Calu3 (cell line): ENCODE measurements at regions not wholly inside any gene's neighbourhood (a gene's known extent, or its start where the extent isn't known, plus 50 kb on each side); places are given as distances from the start of the nearest gene placed in this dataset.

Experiments used
- BruUV-seq: library from RNA; stranded (reverse); fragments of 400-500 nt; replicated peaks from 2 replicates; lab custom pipeline; 2021; lab: Mats Ljungman, UMichigan
- CTCF ChIA-PET: fragments of 300-600 bp; sonication (Branson Sonifier 250); formaldehyde crosslinking; loops from one replicate; lab custom pipeline; 2022; ENCODE audit warnings: antibody characterized with exemption; lab: Charles Lee
- DNase-seq: peaks from one replicate; pipeline ENCODE4 v3.0.0; 2022
- H3K27ac Mint-ChIP-seq: one replicate; pipeline ENCODE4 v1.8.0; 2022; ENCODE audit warnings: mixed read lengths; ENCODE audit not compliant: unreplicated experiment
- H3K27me3 Mint-ChIP-seq: one replicate; pipeline ENCODE4 v1.8.0; 2022; ENCODE audit warnings: mixed read lengths; ENCODE audit not compliant: unreplicated experiment
- H3K36me3 Mint-ChIP-seq: one replicate; pipeline ENCODE4 v1.8.0; 2022; ENCODE audit warnings: mild to moderate bottlenecking, moderate library complexity, mixed read lengths; ENCODE audit not compliant: insufficient read depth, unreplicated experiment
- H3K4me1 Mint-ChIP-seq: one replicate; pipeline ENCODE4 v1.8.0; 2022; ENCODE audit warnings: mild to moderate bottlenecking, low read depth, mixed read lengths; ENCODE audit not compliant: unreplicated experiment
- H3K4me3 Mint-ChIP-seq: one replicate; pipeline ENCODE4 v1.8.0; 2022; ENCODE audit warnings: mild to moderate bottlenecking, low read depth, moderate library complexity, mixed read lengths; ENCODE audit not compliant: unreplicated experiment
- H3K9me3 Mint-ChIP-seq: one replicate; pipeline ENCODE4 v1.8.0; 2022; ENCODE audit warnings: low read depth, mixed read lengths; ENCODE audit not compliant: unreplicated experiment
- intact Hi-C: fragments of 100-400 bp; cut with micrococcal nuclease; formaldehyde crosslinking; loops from one replicate; pipeline ENCODE4 v1.10.0; 2022; ENCODE audit not compliant: unreplicated experiment
- TF ChIP-seq, protein P1 (sequence below): fragments of 200-600 bp; IDR thresholded peaks from one replicate; pipeline ENCODE4 v1.8.0; 2022; ENCODE audit warnings: antibody characterized with exemption; ENCODE audit not compliant: unreplicated experiment

DNA sequence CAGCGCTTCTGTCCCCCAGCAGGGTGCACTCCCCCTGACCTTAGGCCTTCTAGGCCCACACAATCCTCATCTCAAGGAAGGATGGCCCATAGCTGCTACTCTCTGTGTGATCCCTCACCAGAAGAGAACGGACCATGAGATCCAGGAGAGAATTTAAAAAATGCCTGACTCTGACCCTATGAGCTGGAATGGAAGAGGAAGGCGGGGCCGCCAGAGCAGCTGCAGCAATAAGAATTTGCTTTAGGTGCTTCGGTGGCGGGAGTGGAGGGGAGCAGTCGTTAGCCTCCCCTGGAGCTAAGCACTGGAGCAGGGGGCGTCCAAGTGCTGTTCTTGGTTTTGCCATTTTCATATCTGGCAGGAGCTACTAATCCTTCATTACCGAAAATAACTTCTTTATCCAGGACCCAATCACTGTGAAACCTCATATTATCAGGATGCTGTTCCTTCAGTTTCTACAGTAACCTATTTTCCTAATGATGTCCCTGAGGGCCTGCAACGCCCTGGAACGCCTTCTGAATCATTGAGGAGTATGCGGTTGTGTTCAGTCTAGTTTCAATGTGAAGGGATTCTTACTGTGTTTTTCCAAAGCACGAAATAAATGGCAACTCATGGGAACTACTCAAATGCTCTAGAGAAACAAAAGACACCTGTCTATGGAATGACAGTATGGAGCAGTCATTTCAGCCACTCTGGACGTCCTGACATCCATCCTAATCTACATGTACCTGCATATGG lies 105.1 kb upstream of the SIX2 start:
- no TSS peak for BruUV-seq
- Mint-ChIP-seq H3K9me3 (no peaks in the 10 kb centered on the region), H3K27ac (no peak overlapping the region), H3K4me1 (peaks cover 6% of the 10 kb centered on the region), H3K36me3 (no peaks in the 10 kb centered on the region), H3K4me3 (no peak overlapping the region), H3K27me3 (no peaks in the 10 kb centered on the region)
- TF ChIP-seq, protein P1, sequence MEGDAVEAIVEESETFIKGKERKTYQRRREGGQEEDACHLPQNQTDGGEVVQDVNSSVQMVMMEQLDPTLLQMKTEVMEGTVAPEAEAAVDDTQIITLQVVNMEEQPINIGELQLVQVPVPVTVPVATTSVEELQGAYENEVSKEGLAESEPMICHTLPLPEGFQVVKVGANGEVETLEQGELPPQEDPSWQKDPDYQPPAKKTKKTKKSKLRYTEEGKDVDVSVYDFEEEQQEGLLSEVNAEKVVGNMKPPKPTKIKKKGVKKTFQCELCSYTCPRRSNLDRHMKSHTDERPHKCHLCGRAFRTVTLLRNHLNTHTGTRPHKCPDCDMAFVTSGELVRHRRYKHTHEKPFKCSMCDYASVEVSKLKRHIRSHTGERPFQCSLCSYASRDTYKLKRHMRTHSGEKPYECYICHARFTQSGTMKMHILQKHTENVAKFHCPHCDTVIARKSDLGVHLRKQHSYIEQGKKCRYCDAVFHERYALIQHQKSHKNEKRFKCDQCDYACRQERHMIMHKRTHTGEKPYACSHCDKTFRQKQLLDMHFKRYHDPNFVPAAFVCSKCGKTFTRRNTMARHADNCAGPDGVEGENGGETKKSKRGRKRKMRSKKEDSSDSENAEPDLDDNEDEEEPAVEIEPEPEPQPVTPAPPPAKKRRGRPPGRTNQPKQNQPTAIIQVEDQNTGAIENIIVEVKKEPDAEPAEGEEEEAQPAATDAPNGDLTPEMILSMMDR = no peak
- CTCF ChIA-PET = interaction anchor here (0.7 kb wide), 2 partner anchors 69 to 1341 kb away, joined by 3 to 4 read pairs; partner anchors contain the start of gene DYNC2LI1
- intact Hi-C loops = no loop called here
- no peak for DNase-seq

DNA sequence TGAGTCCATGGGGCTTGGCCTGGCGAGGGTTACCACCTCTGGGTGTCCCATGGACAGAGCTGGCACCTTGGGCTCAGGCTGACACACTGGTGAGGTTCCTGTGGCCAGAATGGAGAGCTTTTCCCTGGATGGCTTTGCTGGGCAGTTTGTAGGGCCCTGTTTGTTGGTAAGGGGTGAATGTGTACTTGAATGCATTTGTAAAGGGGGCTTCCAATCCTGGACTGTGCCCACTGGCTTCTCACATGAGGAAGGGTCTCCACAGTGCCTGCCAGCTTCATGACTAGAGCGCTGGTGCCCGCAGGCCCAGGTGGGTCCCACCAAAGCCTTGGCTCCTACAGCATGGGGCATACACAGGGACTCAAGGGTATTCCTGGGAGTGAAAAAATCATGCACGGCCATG lies 103.5 kb upstream of the SIX2 start:
- Mint-ChIP-seq H3K36me3 (no peaks in the 10 kb centered on the region), H3K27me3 (no peaks in the 10 kb centered on the region), H3K27ac (no peak overlapping the region), H3K9me3 (no peaks in the 10 kb centered on the region), H3K4me1 (no peaks in the 10 kb centered on the region), H3K4me3 (no peak overlapping the region)
- intact Hi-C loops = no loop called here
- TF ChIP-seq, protein P1 = no peak
- CTCF ChIA-PET = no interaction called here
- BruUV-seq = no TSS peak
- no peak for DNase-seq

- no TSS peak for BruUV-seq
- intact Hi-C loops = no loop called here
- Mint-ChIP-seq H3K9me3 (no peaks in the 10 kb centered on the region), H3K36me3 (no peaks in the 10 kb centered on the region), H3K27me3 (no peaks in the 10 kb centered on the region), H3K4me1 (no peaks in the 10 kb centered on the region), H3K27ac (no peak overlapping the region), H3K4me3 (no peak overlapping the region)
- TF ChIP-seq, protein P1 = no peak
- CTCF ChIA-PET = interaction anchor here (1.0 kb wide), 1 partner anchor 14 kb away, joined by 6 read pairs; no protein-coding TSS in a partner anchor
- no peak for DNase-seq
These were observed 95.9 kb upstream of the SIX2 start for GRCh38 chr2:45105050-45105582.

DNA sequence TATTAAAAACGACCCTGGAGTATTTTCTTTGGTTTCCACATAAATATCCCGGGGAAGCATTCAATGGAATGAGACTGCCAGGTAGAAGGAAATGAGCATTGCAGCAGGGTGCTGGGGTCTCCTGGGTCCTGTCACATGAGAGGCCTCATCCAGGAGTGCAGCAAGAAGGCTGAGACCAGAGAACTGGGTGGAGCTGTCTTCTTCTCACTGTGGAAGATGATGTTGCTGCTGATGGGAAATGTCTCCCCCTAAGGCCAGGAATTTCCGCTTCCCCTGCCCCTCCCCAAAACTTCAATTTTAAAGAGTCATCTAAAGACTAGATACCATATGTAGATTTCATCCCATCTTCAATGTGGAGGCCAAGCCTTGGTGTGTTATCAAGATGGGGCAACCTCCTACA lies 95.2 kb upstream of the SIX2 start:
- Mint-ChIP-seq H3K27ac (no peak overlapping the region), H3K27me3 (no peaks in the 10 kb centered on the region), H3K9me3 (no peaks in the 10 kb centered on the region), H3K4me1 (no peaks in the 10 kb centered on the region), H3K36me3 (no peaks in the 10 kb centered on the region), H3K4me3 (no peak overlapping the region)
- intact Hi-C loops = no loop called here
- CTCF ChIA-PET = interaction anchor here (1.0 kb wide), 1 partner anchor 15 kb away, joined by 6 read pairs; no protein-coding TSS in a partner anchor
- TF ChIP-seq, protein P1 = no peak
- no peak for DNase-seq
- BruUV-seq = no TSS peak
